ENCODE measurements at regions not wholly inside any gene's neighbourhood (a gene's known extent, or its start where the extent isn't known, plus 50 kb on each side); places are given as distances from the start of the nearest gene placed in this dataset.

GRCh38 chr18:54702686-54703085 lies 111.6 kb downstream of the DYNAP start:
- Histone ChIP-seq H3K9ac (ENCODE audit: low read length) (no peak overlapping the region), H3K4me3 (ENCODE audit: control extremely low read depth in 1 of 5, extremely low read depth in 1 of 5, insufficient read depth in 1 of 5, low read depth in 2 of 5, low read length in 4 of 5) (no peak overlapping the region), H3K27ac (ENCODE audit: low read length in 2 of 2) (no peak overlapping the region), H3K4me1 (ENCODE audit: control insufficient read depth in 2 of 2, insufficient read depth in 2 of 2, low read length in 2 of 2) (no peaks in the 10 kb centered on the region), H3K4me2 (replicated peaks; ENCODE audit: low read depth, low read length, poor library complexity, severe bottlenecking) (no peak overlapping the region), H3K36me3 (replicated peaks in 1 of 2; ENCODE audit: control extremely low read depth in 1 of 2, control insufficient read depth in 1 of 2, extremely low read depth in 1 of 2, insufficient read depth in 2 of 2, low read length in 1 of 2) (no peaks in the 10 kb centered on the region), H2AFZ (ENCODE audit: insufficient read depth, low read depth, low read length, poor library complexity, severe bottlenecking) (no peak overlapping the region), H3K9me3 (ENCODE audit: control extremely low read depth in 1 of 3, control insufficient read depth in 2 of 3, insufficient read depth in 1 of 3, low read length in 2 of 3) (no peaks in the 10 kb centered on the region), H3K79me2 (ENCODE audit: control insufficient read depth, insufficient read depth, low read length) (no peaks in the 10 kb centered on the region), H3K27me3 (replicated peaks in 1 of 4; ENCODE audit: control extremely low read depth in 1 of 4, control insufficient read depth in 3 of 4, insufficient read depth in 4 of 4, low read length in 3 of 4) (no peaks in the 10 kb centered on the region), H4K20me1 (ENCODE audit: control insufficient read depth, insufficient read depth, low read length, poor library complexity, severe bottlenecking) (no peaks in the 10 kb centered on the region)
- no peak for ATAC-seq (ENCODE audit: low read depth)
- Mint-ChIP-seq H3K27ac (no peak overlapping the region), H3K4me3 (no peak overlapping the region), H3K9me3 (ENCODE audit: insufficient read depth) (peaks cover 3% of the 10 kb centered on the region), H3K4me1 (no peaks in the 10 kb centered on the region), H3K27me3 (peaks cover 1% of the 10 kb centered on the region)
- POLR2A ChIA-PET: no interaction called here
- no CpG with 5 or more reads among the region's 1 CpG for WGBS (ENCODE audit: insufficient coverage)
- intact Hi-C loops (cut with micrococcal nuclease): no loop called here
- DNase-seq: no peak
- CTCF ChIA-PET: no interaction called here
- TF ChIP-seq CTCF (IDR thresholded peaks at IDR 0.05) (no peak), EZH2 (IDR thresholded peaks at IDR 0.05; ENCODE audit: borderline replicate concordance, insufficient read depth, low read depth, low read length, poor library complexity, severe bottlenecking) (no peak)

- ChIA-PET CTCF (no interaction called here), POLR2A (no interaction called here)
- Histone ChIP-seq H3K27me3 (replicated peaks in 1 of 4; ENCODE audit: control extremely low read depth in 1 of 4, control insufficient read depth in 3 of 4, insufficient read depth in 4 of 4, low read length in 3 of 4) (no peaks in the 10 kb centered on the region), H3K9ac (ENCODE audit: low read length) (no peak overlapping the region), H3K4me1 (ENCODE audit: control insufficient read depth in 2 of 2, insufficient read depth in 2 of 2, low read length in 2 of 2) (no peaks in the 10 kb centered on the region), H3K27ac (ENCODE audit: low read length in 2 of 2) (no peak overlapping the region), H3K4me3 (ENCODE audit: control extremely low read depth in 1 of 5, extremely low read depth in 1 of 5, insufficient read depth in 1 of 5, low read depth in 2 of 5, low read length in 4 of 5) (no peak overlapping the region), H4K20me1 (ENCODE audit: control insufficient read depth, insufficient read depth, low read length, poor library complexity, severe bottlenecking) (no peaks in the 10 kb centered on the region), H2AFZ (ENCODE audit: insufficient read depth, low read depth, low read length, poor library complexity, severe bottlenecking) (no peak overlapping the region), H3K4me2 (replicated peaks; ENCODE audit: low read depth, low read length, poor library complexity, severe bottlenecking) (no peak overlapping the region), H3K36me3 (replicated peaks in 1 of 2; ENCODE audit: control extremely low read depth in 1 of 2, control insufficient read depth in 1 of 2, extremely low read depth in 1 of 2, insufficient read depth in 2 of 2, low read length in 1 of 2) (no peaks in the 10 kb centered on the region), H3K79me2 (ENCODE audit: control insufficient read depth, insufficient read depth, low read length) (no peaks in the 10 kb centered on the region), H3K9me3 (ENCODE audit: control extremely low read depth in 1 of 3, control insufficient read depth in 2 of 3, insufficient read depth in 1 of 3, low read length in 2 of 3) (no peaks in the 10 kb centered on the region)
- H3K27me3 Mint-ChIP-seq: peaks cover 2% of the 10 kb centered on the region
- H3K27ac Mint-ChIP-seq: no peak overlapping the region
- WGBS (ENCODE audit: insufficient coverage): 82% methylated on average over 5 of the region's 8 CpGs
- no peak for ATAC-seq (ENCODE audit: low read depth)
- TF ChIP-seq CTCF (IDR thresholded peaks at IDR 0.05) (no peak), EZH2 (IDR thresholded peaks at IDR 0.05; ENCODE audit: borderline replicate concordance, insufficient read depth, low read depth, low read length, poor library complexity, severe bottlenecking) (no peak)
- peaks cover 3% of the 10 kb centered on the region for H3K9me3 Mint-ChIP-seq (ENCODE audit: insufficient read depth)
- intact Hi-C loops (cut with micrococcal nuclease): no loop called here
- H3K4me1 Mint-ChIP-seq: no peaks in the 10 kb centered on the region
- H3K4me3 Mint-ChIP-seq: no peak overlapping the region
- no peak for DNase-seq
These were observed 118.0 kb upstream of the RAB27B start for GRCh38 chr18:54710074-54710899.
